GM19239 (cell line): ENCODE measurements at regions not wholly inside any gene's neighbourhood (a gene's known extent, or its start where the extent isn't known, plus 50 kb on each side); places are given as distances from the start of the nearest gene placed in this dataset.
"Not testable (repeated sequence)": the region's sequence is repeated elsewhere in the genome, so short reads cannot be mapped to it uniquely, and the experiment has no call there.

Experiments
- DNase-seq: peaks from one replicate; pipeline ENCODE4 v3.0.0; 2011; ENCODE audit warnings: low spot score; ENCODE audit not compliant: insufficient read length
- FAIRE-seq: peaks from 2 replicates; lab custom pipeline; 2011; peaks lifted over from hg19 to GRCh38; lab: Jason Lieb, UNC

DNA sequence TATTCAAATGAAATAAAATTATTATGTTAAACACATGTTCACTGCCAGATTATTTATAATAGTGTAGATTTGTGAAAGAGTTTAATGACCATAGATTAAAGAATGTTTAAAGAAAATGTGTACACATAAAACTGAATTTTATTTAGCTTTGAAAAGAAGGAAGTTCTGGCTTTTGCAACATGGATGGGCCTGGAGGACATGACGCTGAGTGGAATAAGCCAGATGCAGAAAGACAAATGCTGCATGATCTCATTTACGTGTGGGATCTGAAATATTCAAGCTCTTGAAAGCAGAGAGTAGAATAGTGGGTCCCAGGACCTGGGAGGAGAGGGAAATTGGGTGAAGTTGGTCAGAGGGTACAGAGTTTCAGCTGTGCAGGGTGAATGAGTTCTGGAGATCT lies 1261.2 kb downstream of the TMEM121 start:
- FAIRE-seq = no peak
- no peak for DNase-seq

DNA sequence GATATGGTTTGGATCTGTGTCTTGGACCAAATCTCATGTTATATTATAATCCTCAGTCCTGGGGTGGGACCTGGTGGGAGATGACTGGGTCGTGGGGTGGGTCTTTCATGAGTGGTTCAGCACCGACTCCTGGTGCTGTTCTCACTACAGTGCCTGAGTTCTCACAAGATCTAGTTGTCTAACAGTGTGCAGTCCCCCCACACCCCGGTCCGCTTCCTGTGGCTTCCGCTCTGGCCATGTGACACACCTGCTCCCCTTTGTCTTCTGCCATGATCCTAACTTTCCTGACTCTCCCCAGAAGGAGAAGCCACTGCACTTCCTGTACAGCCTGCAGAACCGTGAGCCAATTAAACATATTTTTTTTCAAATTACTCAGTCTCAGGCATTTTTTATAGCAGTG lies 1262.2 kb downstream of the TMEM121 start:
- peak; percentile 63 for FAIRE-seq

DNA sequence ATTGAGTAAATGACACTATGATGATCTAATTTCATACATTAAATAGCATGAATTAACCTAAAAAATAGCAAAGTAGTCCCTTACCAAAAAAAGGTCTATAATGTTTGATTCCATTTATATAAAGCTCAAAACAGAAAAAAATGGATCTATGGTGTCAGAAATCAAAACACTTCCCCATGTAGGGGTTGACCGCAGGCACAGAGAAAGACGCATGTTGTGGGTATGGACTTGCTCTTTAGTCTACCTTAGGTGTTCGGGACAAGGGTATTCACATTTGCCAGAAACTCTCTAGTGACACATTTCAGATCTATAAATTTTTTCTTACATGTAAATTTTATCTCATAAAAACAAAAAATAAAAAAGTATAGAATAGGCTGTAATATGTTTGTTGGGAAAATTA lies 1262.9 kb downstream of the TMEM121 start:
- FAIRE-seq (no peak), DNase-seq (no peak)

More for the DNA sequence above, 1262.2 kb downstream of the TMEM121 start:
- no peak for DNase-seq

DNA sequence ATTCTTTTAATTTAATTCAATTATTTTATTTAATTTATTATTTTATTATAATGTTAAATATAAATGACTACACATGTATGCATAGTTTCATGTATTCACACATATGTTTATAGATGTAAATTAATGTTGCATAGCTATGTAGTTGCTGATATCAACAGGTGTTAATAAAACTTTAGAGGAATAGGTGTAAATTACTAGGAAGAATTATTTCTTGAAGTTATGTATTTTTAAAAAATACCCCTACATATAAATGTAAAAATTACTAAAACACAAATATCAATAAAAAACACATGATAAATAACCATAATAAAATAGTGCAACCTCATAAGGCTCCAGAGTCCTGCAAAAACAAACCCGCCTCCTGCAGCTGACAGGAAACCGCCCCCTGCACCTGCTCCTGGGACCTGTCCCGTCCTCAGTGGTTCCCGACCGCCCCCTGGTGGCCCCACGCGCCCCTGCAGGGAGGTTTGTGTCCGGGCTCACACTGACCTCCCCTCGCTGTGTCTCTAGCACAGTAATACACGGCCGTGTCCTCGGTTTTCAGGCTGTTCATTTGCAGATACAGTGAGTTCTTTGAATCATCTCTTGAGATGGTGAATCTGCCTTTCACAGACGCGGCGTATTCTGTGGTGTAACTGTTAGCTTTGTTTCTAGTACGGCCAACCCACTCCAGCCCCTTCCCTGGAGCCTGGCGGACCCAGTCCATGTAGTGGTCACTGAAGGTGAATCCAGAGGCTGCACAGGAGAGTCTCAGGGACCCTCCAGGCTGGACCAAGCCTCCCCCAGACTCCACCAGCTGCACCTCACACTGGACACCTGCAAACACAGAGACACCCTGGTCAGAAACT lies 1264.0 kb downstream of the TMEM121 start:
- peak; percentile 51 for DNase-seq
- FAIRE-seq = peak; percentile 93

DNA sequence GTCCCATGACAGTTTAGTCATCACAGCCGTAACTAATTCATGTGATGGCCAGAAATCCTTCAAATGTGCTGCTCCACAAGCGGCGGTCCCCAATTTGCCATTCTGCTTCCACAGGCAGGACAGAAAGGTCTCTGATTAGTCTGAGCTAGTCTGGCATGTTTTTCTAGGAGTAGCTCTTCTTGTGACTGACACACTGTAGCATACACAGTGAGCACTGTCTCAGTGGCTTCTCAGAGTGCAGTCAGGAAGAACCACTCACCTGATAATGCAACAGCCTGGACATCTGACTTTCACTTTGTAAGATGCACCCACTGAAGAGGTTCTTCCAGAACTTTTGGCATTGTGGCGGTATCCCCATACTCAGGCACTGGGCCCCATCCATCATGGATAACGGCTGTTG lies 1266.2 kb downstream of the TMEM121 start:
- no peak for FAIRE-seq
- no peak for DNase-seq

DNA sequence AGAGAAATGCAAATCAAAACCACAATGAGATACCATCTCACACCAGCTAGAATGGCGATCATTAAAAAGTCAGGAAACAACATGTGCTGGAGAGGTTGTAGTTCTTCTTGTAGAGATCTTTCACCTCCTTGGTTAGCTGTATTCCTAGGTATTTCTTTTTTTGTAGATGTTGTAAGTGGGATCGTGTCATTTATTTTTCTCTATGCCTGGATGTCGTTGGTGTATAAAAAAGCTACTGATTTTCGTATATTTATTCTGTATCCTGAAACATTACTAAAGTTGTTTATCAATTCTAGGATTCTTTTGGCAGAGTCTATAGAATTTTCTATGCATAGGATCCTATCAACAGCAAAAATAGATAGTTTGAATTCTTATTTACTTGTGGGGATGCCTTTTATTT lies 1271.8 kb downstream of the TMEM121 start:
- not testable (repeated sequence) for DNase-seq, FAIRE-seq

DNA sequence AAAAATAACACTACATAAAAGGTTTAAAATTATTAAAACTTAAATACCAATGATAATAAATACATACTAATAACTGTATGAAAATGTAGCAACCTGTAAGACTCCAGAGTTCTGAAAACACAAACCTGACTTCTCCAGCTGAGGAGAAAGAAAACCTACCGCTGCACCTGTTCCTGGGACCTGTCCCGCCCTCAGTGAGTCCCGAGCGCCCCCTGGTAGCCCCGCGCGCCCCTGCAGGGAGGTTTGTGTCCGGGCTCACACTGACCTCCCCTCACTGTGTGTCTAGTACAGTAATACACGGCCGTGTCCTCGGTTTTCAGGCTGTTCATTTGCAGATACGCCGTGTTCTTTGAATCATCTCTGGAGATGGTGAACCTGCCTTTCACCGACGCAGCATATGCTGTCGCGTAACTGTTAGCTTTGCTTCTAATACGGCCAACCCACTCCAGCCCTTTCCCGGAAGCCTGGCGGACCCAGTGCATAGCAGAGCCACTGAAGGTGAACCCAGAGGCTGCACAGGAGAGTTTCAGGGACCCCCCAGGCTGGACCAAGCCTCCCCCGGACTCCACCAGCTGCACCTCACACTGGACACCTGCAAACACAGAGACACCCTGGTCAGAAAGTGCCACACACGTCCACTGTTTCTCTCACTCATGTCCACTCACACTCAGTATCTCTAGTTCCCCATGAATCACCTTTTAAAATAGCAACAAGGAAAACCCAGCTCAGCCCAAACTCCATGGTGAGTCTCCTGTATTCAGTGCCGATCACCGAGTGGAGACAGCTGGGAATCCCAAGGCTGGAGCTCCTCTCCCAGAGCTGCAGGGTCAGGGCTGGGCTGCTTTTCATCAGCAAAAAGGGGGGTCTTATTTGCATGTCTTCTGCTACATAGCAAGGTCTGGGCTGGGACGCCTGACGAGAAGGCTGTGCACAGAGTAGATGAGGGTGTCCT lies 1276.3 kb downstream of the TMEM121 start:
- DNase-seq (no peak), FAIRE-seq (no peak)

DNA sequence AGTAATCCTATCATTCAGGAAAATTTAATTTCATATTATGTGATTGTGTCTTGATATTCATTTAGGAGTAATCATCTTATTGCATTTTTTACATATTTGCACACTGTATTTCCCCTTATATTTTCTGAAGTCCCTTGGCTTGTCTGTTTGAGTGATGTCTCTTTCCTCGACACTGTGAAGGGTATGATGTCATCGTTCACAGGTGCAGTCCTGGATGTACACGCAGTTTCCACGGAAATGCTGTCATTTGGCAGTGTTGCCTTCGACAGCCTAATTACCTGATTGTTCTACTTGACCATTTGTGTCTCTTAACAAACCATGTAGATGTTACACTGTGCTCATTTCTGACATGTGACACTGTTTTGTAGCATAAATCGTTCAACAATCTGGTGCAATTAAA lies 1277.0 kb downstream of the TMEM121 start:
- no peak for DNase-seq
- FAIRE-seq = no peak

DNA sequence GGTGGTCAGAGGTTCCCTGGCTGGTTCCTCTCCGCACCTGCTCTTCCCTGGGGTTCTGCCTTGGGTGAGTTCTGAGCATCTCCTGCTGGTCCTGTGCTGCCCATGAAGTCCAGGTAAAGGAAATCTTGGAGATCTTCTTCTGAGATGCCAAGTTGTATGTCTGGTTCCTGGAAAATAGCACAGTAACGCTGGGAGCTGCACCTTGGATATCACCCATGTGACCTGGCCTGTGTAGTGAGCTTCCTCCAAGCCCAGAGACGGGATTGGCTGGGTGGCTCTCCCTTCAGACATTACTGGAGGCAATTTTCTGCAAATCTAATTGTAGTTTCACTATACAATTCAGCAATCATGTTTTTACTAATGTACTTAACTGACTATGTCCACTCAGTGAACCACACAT lies 1281.1 kb downstream of the TMEM121 start:
- no peak for FAIRE-seq
- no peak for DNase-seq

DNA sequence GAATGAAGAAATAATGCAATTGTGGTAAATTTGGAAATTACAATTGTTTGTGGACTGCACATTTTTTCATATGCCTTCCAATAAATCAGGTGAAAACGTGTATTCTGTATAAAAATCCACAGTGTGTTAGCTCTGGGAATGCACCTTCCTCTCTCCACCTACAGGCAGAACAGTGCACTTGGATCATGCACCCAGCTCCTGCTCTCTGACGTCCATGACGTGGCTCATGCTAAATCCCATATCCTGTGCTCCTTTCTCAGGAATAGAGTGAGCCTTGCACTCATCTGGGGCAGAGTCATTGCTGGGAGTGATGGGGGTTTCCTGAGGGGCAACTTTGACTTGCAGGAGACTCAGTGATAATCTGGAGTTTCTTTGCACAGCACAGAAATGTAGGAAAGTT lies 1282.1 kb downstream of the TMEM121 start:
- DNase-seq (no peak), FAIRE-seq (no peak)

DNA sequence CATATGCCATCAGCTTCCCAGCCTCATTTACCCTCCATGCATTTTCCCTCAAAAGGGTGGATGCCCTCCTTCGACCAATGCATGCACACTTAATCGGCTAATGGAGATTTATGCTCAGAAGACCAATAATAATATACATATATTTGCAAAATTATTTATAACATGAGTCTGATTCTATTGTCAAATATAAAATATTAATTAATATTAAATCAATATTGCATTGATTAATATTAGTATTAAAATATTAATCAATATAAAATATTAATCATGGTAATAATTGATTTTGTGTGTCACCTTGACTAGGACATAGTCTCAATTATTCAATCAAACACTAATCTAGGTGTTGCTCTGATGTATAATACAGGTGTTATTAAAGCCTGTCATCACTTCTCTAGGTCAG lies 1282.5 kb downstream of the TMEM121 start:
- FAIRE-seq = no peak
- DNase-seq = no peak

DNA sequence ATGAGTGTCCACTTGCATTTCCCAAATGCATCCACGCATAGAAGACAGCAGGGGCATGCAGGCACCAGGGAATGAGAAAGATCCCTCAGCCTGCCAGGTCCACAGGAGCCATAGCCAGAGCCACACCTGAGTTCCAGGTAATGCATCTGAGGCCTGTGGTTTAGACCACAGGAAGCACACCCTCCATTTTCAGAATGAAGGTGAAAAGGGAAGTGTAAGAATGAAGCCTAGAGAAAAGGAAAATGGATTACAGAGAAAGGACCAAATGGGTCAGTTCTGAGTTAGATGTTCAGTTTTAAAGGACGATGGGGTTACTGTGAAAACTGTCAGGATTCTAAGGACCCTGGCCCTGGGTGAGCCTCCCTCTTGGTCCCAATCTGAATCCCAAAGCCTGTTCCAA lies 1283.2 kb downstream of the TMEM121 start:
- peak; percentile 42 for FAIRE-seq
- DNase-seq = no peak

DNA sequence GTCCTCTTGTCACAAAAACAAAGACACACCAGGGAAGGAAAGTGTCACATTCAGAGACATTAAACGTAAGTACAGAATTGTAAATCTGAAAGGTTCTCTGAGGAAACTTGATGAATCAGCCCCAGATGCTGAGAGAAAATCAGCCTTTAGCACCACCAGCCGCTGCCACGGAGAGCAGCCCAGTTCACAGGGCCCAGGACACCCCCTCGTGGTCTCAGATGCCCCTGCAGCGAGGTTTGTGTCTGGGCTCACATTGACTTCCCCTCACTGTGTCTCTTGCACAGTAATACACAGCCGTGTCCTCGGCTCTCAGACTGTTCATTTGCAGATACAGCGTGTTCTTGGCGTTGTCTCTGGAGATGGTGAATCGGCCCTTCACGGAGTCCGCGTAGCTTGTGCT lies 1283.8 kb downstream of the TMEM121 start:
- DNase-seq = not testable (repeated sequence)
- peak; percentile 35 for FAIRE-seq

DNA sequence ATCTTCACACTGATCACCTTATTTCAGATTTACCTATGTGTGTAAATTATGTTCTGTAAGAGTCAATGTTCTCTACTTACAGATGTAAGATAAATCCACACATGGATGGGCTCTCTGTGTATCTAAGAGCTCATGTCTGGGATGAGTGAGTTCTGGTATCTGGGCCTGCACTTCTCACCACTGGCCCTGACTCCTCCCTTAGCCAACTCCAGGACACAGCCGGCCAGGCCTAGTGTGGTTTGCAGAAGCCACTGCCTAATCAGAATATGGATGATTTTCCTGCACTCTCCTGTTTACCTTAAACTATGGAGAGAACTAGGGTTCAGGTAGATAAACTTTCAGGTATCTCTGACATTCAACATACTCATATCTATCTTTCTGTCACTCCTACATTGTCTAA lies 1284.8 kb downstream of the TMEM121 start:
- FAIRE-seq = no peak
- no peak for DNase-seq

DNA sequence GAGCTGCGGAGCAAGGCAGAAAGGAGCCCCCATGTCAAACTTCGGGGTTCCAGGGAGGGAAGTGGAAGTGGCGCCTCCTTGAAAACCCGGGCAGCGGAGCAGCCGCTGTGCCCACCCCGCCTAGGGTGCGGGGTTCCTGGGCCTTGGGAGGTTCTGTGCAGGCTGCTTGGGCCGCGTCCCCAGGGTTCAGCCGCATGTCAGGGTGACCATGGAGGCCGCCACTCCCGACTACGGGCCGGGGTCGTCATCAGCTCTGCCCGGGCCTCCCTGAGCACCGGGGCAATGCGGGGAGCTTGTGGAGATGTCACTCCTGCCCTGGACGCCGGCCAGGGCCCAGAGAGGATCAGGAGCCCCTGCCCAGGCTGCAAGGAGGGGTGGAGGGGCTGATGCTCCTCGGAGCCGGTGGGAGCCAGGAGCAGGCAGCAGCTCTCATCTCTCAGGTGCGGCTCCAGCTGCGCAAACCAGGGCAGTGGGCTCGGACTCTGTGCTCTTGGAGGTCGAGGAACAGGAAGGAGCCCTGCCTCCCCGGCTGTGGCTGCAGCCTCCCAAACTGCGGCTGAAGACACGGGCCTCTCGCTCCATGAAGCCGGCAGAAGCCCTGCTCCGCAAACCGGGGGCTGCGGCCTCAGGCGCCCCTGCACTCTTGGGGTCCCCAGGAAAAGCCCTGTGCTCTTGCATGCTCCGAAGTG lies 1286.5 kb downstream of the TMEM121 start:
- no peak for DNase-seq
- no peak for FAIRE-seq

DNA sequence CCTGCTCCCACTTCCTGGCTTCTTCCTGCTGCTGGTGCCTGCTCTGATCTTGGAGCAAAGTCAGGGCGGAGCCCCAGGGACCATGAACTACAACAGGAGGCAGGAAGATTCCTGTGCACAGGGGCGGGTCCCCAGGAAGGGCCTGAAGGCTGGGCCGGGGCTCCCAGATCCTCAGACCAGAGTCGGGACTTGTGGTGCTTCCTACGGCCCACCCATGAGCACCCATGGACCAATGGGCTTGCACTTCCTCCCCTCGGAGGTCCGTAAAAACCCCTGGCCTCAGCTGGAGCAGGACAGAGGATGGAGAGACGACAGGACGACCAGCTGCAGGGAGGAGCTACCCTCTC lies 1287.1 kb downstream of the TMEM121 start:
- FAIRE-seq (no peak), DNase-seq (no peak)

DNA sequence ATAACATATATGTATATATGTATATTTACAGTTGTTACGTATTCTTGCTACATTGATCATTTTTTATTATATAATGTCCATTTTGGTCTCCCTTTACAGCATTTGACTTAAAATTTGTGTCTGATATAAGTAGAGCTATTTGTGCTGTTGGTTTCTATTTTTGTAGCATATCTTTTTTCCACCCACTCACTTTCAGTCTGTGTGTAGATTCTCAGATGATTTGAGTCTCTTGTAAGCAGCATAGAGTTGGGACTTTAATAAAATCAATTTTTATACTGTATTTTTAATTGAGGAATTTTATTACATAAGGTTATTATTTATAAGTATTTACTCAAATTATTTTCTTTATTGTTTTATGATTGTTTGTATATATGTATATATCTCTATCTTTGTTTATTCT lies 1293.7 kb downstream of the TMEM121 start:
- FAIRE-seq (no peak), DNase-seq (no peak)

DNA sequence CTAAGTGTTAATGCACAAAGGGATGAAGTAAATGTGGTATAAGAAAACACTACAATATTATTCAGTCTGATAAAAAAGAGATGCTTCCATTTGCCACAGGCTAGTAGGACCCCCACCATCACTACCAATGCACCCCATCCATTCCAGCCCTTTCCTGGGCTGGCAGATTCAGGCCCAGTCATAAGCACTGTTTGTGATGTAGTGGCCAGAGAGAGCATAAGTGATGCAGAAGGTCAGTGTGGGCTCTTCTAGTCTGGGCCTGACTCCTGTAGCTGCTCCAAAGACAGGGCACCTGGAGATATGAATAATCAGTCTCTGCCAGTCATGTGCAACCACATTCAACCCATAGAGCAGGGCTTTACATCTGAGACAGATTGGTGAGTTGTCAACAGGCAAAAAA lies 1294.7 kb downstream of the TMEM121 start:
- FAIRE-seq = peak; percentile 31
- DNase-seq = no peak

DNA sequence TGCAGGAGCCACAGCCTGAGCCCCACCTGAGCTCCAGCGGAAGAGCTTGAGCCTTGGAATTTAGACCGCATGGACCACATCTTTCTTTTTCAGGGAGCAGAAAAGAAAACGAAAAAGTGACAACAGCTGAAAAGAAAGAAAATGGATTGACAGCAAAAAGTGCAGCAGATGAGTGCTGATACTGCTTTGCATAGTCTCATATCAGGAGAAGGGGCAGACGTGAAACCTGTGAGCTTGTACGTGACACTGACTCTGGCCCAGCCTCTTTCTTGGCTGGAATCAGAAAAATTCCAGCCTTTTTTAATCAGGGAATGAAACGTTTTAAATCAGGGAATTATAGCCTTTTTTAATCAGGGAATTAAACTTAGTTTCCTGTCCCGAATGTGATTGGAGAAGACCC lies 1296.5 kb downstream of the TMEM121 start:
- DNase-seq (no peak), FAIRE-seq (peak; percentile 84)

DNA sequence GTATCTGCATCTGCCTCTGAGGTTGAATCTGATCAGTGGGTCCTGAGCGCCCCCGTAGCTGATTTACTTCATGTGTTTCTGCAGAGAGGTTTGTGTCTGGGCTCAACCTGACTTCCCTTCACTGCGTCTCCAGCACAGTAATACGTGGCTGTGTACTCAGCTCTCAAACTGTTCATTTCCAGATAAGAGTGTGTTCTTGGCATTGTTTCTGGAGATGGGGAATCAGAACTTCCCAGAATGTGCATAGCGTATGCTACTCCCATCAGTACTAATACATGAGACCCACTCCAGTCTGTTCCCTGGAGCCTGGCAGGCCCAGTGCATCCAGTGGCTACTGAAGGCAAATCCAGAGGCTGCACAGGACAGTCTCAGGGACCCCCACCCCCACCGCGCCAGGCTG lies 1297.2 kb downstream of the TMEM121 start:
- DNase-seq (no peak), FAIRE-seq (no peak)
